GM12872 (cell line): ENCODE measurements at regions not wholly inside any gene's neighbourhood (a gene's known extent, or its start where the extent isn't known, plus 50 kb on each side); places are given as distances from the start of the nearest gene placed in this dataset.

ENCODE experiments used
- CTCF ChIP-seq: IDR thresholded peaks from 3 replicates; pipeline ENCODE4 v1.5.1; 2011; ENCODE audit warnings: low read depth, mild to moderate bottlenecking, low read length, moderate library complexity; ENCODE audit not compliant: insufficient read depth

GRCh38 chr6:90444160-90444714 lies 142.6 kb downstream of the MAP3K7 start:
- TF ChIP-seq CTCF = no peak

GRCh38 chr6:90442366-90442765 lies 144.5 kb downstream of the MAP3K7 start:
- TF ChIP-seq CTCF = no peak

GRCh38 chr6:90440586-90441283 lies 144.1 kb upstream of the BACH2 start:
- no peak for TF ChIP-seq CTCF

GRCh38 chr6:90439586-90439985 lies 142.9 kb upstream of the BACH2 start:
- no peak for TF ChIP-seq CTCF

- no peak for TF ChIP-seq CTCF
Observed at GRCh38 chr6:90436403-90436802, 139.8 kb upstream of the BACH2 start.

- TF ChIP-seq CTCF = no peak
Observed at GRCh38 chr6:90435207-90435899, 138.7 kb upstream of the BACH2 start.

- no peak for TF ChIP-seq CTCF
Observed at GRCh38 chr6:90434094-90434493, 137.5 kb upstream of the BACH2 start.
